Transverse colon (tissue), 4 donors: ENCODE measurements at regions not wholly inside any gene's neighbourhood (a gene's known extent, or its start where the extent isn't known, plus 50 kb on each side); places are given as distances from the start of the nearest gene placed in this dataset.

Experiments
- CTCF ChIP-seq, 5 experiments: fragments of 200-600 bp in 3 of 5; fragments of 450-650 bp in 2 of 5; sonication (generic) in 3 of 5; IDR thresholded peaks; 1 replicate in 2 of 5; 2 replicates in 3 of 5; pipeline ENCODE4 v1.5.1; 2016 to 2017; ENCODE audit warnings: antibody characterized with exemption in 5 of 5, inconsistent platforms in 3 of 5, mild to moderate bottlenecking in 2 of 5, moderate library complexity in 1 of 5
- POLR2AphosphoS5 ChIP-seq, 3 donors: sonication (generic); formaldehyde crosslinking; IDR thresholded peaks; one replicate each; pipeline ENCODE4 v1.6.1; 2016; ENCODE audit warnings: antibody characterized with exemption in 3 of 3

DNA sequence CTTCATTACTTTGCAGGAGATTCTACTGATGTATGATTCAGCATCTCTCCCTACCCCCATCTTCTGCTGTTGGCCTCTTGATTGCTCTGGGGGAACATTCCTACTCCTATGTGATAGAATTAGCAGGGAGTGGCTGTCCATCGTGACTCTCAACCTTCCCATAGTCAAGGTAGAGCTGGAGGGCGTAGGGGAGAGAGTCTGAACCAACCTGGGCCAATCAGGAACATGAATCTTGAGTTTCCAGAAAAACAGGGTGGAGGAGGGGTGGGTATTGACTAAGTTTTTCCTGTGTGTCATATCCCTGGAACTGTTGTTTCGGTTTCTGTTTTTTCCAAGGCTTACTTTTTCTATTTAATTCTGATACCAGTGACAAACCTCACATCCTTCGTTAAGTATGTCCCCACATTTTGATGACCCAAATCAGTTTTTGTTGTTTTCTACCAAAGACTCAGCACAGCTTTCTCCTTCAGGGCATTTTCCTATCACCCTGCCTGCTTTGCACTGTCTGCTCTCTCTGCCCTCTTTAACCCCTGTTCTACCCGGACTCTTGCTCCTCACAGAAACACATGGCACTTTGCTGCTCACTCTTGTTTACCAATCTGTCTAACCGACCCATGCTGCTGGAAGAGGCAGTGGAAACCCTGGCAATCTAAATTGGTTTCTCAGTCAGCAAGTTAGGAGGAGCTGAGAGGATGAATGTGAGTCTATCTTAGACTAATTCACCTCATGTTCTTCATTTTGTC is 1428.3 kb downstream of the AACS start:
- TF ChIP-seq POLR2AphosphoS5 (IDR thresholded peaks at IDR 0.05) (no peak), CTCF (IDR thresholded peaks at IDR 0.05) (no peak)
